GM12873 (cell line): ENCODE measurements at regions not wholly inside any gene's neighbourhood (a gene's known extent, or its start where the extent isn't known, plus 50 kb on each side); places are given as distances from the start of the nearest gene placed in this dataset.

Experiments
- CTCF ChIP-seq: IDR thresholded peaks from 2 replicates; pipeline ENCODE4 v1.5.1; 2012; ENCODE audit warnings: low read depth, mild to moderate bottlenecking, moderate library complexity, low read length, control low read depth; ENCODE audit not compliant: insufficient read depth; ENCODE audit errors: missing control alignments

GRCh38 chr7:106357675-106358074, 72.9 kb upstream of the NAMPT start:
- TF ChIP-seq CTCF: no peak

- TF ChIP-seq CTCF: no peak
These were observed 70.0 kb upstream of the NAMPT start for GRCh38 chr7:106354822-106355221.

GRCh38 chr7:106353944-106354343, 69.2 kb upstream of the NAMPT start:
- no peak for TF ChIP-seq CTCF

- no peak for TF ChIP-seq CTCF
These were observed 63.4 kb upstream of the NAMPT start for GRCh38 chr7:106348231-106348630.

GRCh38 chr7:106347229-106347833, 62.5 kb upstream of the NAMPT start:
- no peak for TF ChIP-seq CTCF

GRCh38 chr7:106346678-106347217, 62.0 kb upstream of the NAMPT start:
- TF ChIP-seq CTCF: no peak

- no peak for TF ChIP-seq CTCF
These were observed 61.4 kb upstream of the NAMPT start for GRCh38 chr7:106346167-106346677.
